ENCODE measurements at regions not wholly inside any gene's neighbourhood (a gene's known extent, or its start where the extent isn't known, plus 50 kb on each side); places are given as distances from the start of the nearest gene placed in this dataset.

DNA sequence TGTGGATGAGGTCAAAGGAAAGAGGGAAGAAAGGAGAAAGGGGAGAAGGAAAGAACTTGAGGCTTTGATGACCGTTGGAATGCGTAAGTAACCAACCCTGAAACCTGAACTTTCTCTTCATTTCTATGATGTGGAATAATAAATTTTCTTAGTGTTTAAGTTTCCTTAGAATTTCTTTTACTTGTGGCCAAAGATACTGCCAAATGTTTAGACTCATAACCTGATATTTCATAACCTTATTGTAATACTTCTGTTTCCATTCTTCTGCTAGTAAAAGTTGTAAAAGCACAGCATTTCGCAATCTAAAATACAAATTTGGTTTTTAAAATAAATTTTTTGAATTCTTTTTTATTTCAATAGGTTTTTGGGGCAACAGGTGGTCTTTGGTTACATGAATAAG, 258.5 kb upstream of the GIMD1 start:
- Histone ChIP-seq H3K9ac (no peak overlapping the region), H3K4me3 (no peak overlapping the region), H2AFZ (replicated peaks) (no peak overlapping the region), H3K4me2 (no peak overlapping the region), H4K20me1 (ENCODE audit: low read depth) (no peaks in the 10 kb centered on the region), H3K4me1 (no peaks in the 10 kb centered on the region), H3K27ac (no peak overlapping the region), H3F3A (ENCODE audit: low read depth) (no peaks in the 10 kb centered on the region), H3K79me2 (ENCODE audit: low read depth) (no peaks in the 10 kb centered on the region), H3K9me3 (ENCODE audit: low read depth) (no peaks in the 10 kb centered on the region), H3K27me3 (no peaks in the 10 kb centered on the region), H3K36me3 (no peaks in the 10 kb centered on the region)
- Mint-ChIP-seq H3K4me1 (no peaks in the 10 kb centered on the region), H3K9me3 (no peaks in the 10 kb centered on the region), H3K27me3 (ENCODE audit: insufficient read depth, low read depth) (no peaks in the 10 kb centered on the region), H3K36me3 (no peaks in the 10 kb centered on the region), H3K4me3 (no peak overlapping the region), H3K27ac (no peak overlapping the region)
- no peak for DNase-seq (ENCODE audit: low spot score)
- TF ChIP-seq, protein P1, sequence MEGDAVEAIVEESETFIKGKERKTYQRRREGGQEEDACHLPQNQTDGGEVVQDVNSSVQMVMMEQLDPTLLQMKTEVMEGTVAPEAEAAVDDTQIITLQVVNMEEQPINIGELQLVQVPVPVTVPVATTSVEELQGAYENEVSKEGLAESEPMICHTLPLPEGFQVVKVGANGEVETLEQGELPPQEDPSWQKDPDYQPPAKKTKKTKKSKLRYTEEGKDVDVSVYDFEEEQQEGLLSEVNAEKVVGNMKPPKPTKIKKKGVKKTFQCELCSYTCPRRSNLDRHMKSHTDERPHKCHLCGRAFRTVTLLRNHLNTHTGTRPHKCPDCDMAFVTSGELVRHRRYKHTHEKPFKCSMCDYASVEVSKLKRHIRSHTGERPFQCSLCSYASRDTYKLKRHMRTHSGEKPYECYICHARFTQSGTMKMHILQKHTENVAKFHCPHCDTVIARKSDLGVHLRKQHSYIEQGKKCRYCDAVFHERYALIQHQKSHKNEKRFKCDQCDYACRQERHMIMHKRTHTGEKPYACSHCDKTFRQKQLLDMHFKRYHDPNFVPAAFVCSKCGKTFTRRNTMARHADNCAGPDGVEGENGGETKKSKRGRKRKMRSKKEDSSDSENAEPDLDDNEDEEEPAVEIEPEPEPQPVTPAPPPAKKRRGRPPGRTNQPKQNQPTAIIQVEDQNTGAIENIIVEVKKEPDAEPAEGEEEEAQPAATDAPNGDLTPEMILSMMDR (IDR thresholded peaks at IDR 0.05): no peak

GRCh38 chr4:106624671-106625070, 256.1 kb upstream of the GIMD1 start:
- TF ChIP-seq EZH2 (IDR thresholded peaks at IDR 0.05): no peak
- TF ChIP-seq, protein P1 (IDR thresholded peaks at IDR 0.05): no peak
- TF ChIP-seq EZH2phosphoT487 (IDR thresholded peaks at IDR 0.05): no peak
- DNase-seq (ENCODE audit: low spot score): no peak

DNA sequence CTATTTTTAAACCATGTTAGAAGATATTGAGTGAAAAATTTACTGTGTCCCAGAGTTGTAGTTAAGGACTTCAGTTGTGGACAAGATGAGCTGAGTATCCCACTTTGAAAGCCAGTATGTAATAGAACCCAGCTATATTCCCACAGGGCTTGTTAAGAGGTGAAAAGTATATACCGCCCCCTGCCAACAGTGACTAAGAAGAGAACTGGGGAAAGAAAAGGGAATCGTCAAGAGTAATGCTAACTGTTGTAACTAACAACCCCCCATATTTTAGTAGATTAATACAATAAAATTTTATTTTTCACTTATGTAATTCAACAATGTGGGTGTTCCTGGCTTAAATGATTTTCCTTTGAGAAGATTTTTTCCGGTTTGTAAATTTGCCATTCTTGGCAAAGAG, 250.4 kb upstream of the GIMD1 start:
- no peaks in the 10 kb centered on the region for H3K27me3 ChIP-seq
- no peak overlapping the region for H3K27ac Mint-ChIP-seq
- no peak for DNase-seq (ENCODE audit: low spot score)
- H2AFZ ChIP-seq (replicated peaks): no peak overlapping the region
- TF ChIP-seq, protein P1 (IDR thresholded peaks at IDR 0.05): peak; percentile 28
- TF ChIP-seq EZH2 (IDR thresholded peaks at IDR 0.05): no peak
- no peaks in the 10 kb centered on the region for H3K79me2 ChIP-seq (ENCODE audit: low read depth)
- no peaks in the 10 kb centered on the region for H3K36me3 ChIP-seq
- H3K36me3 Mint-ChIP-seq: no peaks in the 10 kb centered on the region
- H3K4me1 Mint-ChIP-seq: no peaks in the 10 kb centered on the region
- H3K27ac ChIP-seq: no peak overlapping the region
- H3K4me1 ChIP-seq: no peaks in the 10 kb centered on the region
- H3K27me3 Mint-ChIP-seq (ENCODE audit: insufficient read depth, low read depth): no peaks in the 10 kb centered on the region
- H3F3A ChIP-seq (ENCODE audit: low read depth): no peaks in the 10 kb centered on the region
- no peak overlapping the region for H3K4me2 ChIP-seq
- no peak overlapping the region for H3K4me3 Mint-ChIP-seq
- H4K20me1 ChIP-seq (ENCODE audit: low read depth): no peaks in the 10 kb centered on the region
- H3K9me3 ChIP-seq (ENCODE audit: low read depth): no peaks in the 10 kb centered on the region
- H3K9me3 Mint-ChIP-seq: no peaks in the 10 kb centered on the region
- H3K9ac ChIP-seq: no peak overlapping the region
- no peak overlapping the region for H3K4me3 ChIP-seq

More at GRCh38 chr4:106624671-106625070, 256.1 kb upstream of the GIMD1 start:
- no peaks in the 10 kb centered on the region for H3K4me1 ChIP-seq
- H2AFZ ChIP-seq (replicated peaks): no peak overlapping the region
- no peaks in the 10 kb centered on the region for H3K36me3 ChIP-seq
- H3K79me2 ChIP-seq (ENCODE audit: low read depth): no peaks in the 10 kb centered on the region
- no peak overlapping the region for H3K9ac ChIP-seq
- H3K27me3 ChIP-seq: no peaks in the 10 kb centered on the region
- no peak overlapping the region for H3K4me3 ChIP-seq
- H4K20me1 ChIP-seq (ENCODE audit: low read depth): no peaks in the 10 kb centered on the region
- no peaks in the 10 kb centered on the region for H3K9me3 ChIP-seq (ENCODE audit: low read depth)
- no peaks in the 10 kb centered on the region for H3K36me3 Mint-ChIP-seq
- H3K4me2 ChIP-seq: no peak overlapping the region
- no peak overlapping the region for H3K27ac Mint-ChIP-seq
- H3F3A ChIP-seq (ENCODE audit: low read depth): no peaks in the 10 kb centered on the region
- H3K9me3 Mint-ChIP-seq: no peaks in the 10 kb centered on the region
- no peak overlapping the region for H3K27ac ChIP-seq
- no peak overlapping the region for H3K4me3 Mint-ChIP-seq
- no peaks in the 10 kb centered on the region for H3K27me3 Mint-ChIP-seq (ENCODE audit: insufficient read depth, low read depth)
- H3K4me1 Mint-ChIP-seq: no peaks in the 10 kb centered on the region

DNA sequence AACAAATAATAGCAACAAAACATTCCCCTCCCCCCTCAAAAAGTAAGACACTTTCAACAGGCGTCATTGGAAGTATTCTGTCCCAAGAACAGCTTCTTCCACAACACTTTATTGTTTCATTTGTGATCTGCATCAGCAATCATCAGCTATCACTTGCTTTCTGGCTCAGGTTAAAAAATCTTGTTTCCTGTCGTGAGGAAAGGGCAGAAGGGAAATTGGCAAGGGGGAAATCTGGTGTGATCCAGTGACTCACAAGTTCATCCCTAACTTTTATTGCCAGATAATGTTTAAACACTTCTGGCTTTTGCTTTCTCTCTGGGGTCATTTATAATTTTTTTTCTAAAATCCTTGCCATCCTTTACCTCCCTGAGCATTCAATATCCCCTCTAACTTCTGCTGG, 247.4 kb upstream of the GIMD1 start:
- H3K4me1 Mint-ChIP-seq: no peaks in the 10 kb centered on the region
- H3K27ac ChIP-seq: no peak overlapping the region
- no peaks in the 10 kb centered on the region for H3K36me3 ChIP-seq
- TF ChIP-seq, protein P1 (IDR thresholded peaks at IDR 0.05): no peak
- TF ChIP-seq EZH2phosphoT487 (IDR thresholded peaks at IDR 0.05) (no peak), EZH2 (IDR thresholded peaks at IDR 0.05) (no peak)
- no peaks in the 10 kb centered on the region for H3K4me1 ChIP-seq
- no peak overlapping the region for H2AFZ ChIP-seq (replicated peaks)
- no peak overlapping the region for H3K9ac ChIP-seq
- DNase-seq (ENCODE audit: low spot score): no peak
- H3K27ac Mint-ChIP-seq: no peak overlapping the region
- no peak overlapping the region for H3K4me3 ChIP-seq
- no peak overlapping the region for H3K4me2 ChIP-seq
- H3K79me2 ChIP-seq (ENCODE audit: low read depth): no peaks in the 10 kb centered on the region
- H3K36me3 Mint-ChIP-seq: no peaks in the 10 kb centered on the region
- no peaks in the 10 kb centered on the region for H3K9me3 ChIP-seq (ENCODE audit: low read depth)
- H3K4me3 Mint-ChIP-seq: no peak overlapping the region
- H4K20me1 ChIP-seq (ENCODE audit: low read depth): no peaks in the 10 kb centered on the region
- no peaks in the 10 kb centered on the region for H3K27me3 Mint-ChIP-seq (ENCODE audit: insufficient read depth, low read depth)
- H3F3A ChIP-seq (ENCODE audit: low read depth): no peaks in the 10 kb centered on the region
- peaks cover 1% of the 10 kb centered on the region for H3K9me3 Mint-ChIP-seq
- no peaks in the 10 kb centered on the region for H3K27me3 ChIP-seq

Data from neural progenitor cell (in vitro differentiated cells).